SK-N-SH (cell line): ENCODE measurements at regions not wholly inside any gene's neighbourhood (a gene's known extent, or its start where the extent isn't known, plus 50 kb on each side); places are given as distances from the start of the nearest gene placed in this dataset.

Experiments used
- CTCF ChIA-PET: fragments of 300-600, 350-600 bp; formaldehyde crosslinking; extraction: SDS; loops from one replicate; lab custom pipeline; 2021; lab: Yijun Ruan, JAX
- POLR2A ChIA-PET: fragments of 350-600 bp; sonication (Branson Sonifier 250); formaldehyde crosslinking; extraction: SDS; loops from one replicate; lab custom pipeline; 2020; ENCODE audit warnings: antibody characterized with exemption, inconsistent platforms; lab: Yijun Ruan, JAX
- DNase-seq: peaks from one replicate; pipeline ENCODE4 v3.0.0; 2012
- H2AFZ ChIP-seq: fragments of 200-600 bp; sonication (generic); 2 replicates; pipeline ENCODE4 v1.8.1; 2016; ENCODE audit warnings: antibody characterized with exemption, mild to moderate bottlenecking, low read depth
- H3F3A ChIP-seq: fragments of 200-600 bp; sonication (generic); replicated peaks from 2 replicates; pipeline ENCODE3; 2016; ENCODE audit warnings: antibody characterized with exemption, mild to moderate bottlenecking; ENCODE audit not compliant: insufficient read depth
- H3K27ac ChIP-seq, 2 experiments: fragments of 200-500 bp in 1 of 2; fragments of 200-600 bp in 1 of 2; sonication (Bioruptor generic) in 1 of 2; sonication (generic), shearing (Covaris generic) in 1 of 2; 2 replicates each; pipeline versions ENCODE4 v1.5.1 to v1.6.1; 2014 to 2016; ENCODE audit warnings: low read depth in 2 of 2, inconsistent platforms in 1 of 2, low read length in 1 of 2, mild to moderate bottlenecking in 1 of 2, mixed read lengths in 1 of 2
- H3K27me3 ChIP-seq: fragments of 200-600 bp; sonication (generic), shearing (Covaris generic); 2 replicates; pipeline ENCODE4 v1.6.1; 2016; ENCODE audit warnings: mixed run types; ENCODE audit not compliant: insufficient read depth
- H3K36me3 ChIP-seq, 2 experiments: fragments of 200-500 bp in 1 of 2; fragments of 200-600 bp in 1 of 2; sonication (Bioruptor generic) in 1 of 2; sonication (generic) in 1 of 2; replicated peaks in 1 of 2; 2 replicates each; pipeline versions ENCODE3 to v1.5.1; 2014 to 2016; ENCODE audit warnings: low read length in 1 of 2, mild to moderate bottlenecking in 1 of 2; ENCODE audit not compliant: insufficient read depth in 2 of 2, control insufficient read depth in 1 of 2
- H3K4me1 ChIP-seq, 2 experiments: fragments of 200-500 bp in 1 of 2; fragments of 200-600 bp in 1 of 2; sonication (Bioruptor generic) in 1 of 2; sonication (generic), shearing (Covaris generic) in 1 of 2; 2 replicates each; pipeline versions ENCODE4 v1.5.1 to v1.6.1; 2014 to 2016; ENCODE audit warnings: low read depth in 1 of 2, low read length in 1 of 2, mixed run types in 1 of 2; ENCODE audit not compliant: insufficient read depth in 2 of 2, control insufficient read depth in 1 of 2
- H3K4me2 ChIP-seq: fragments of 200-600 bp; sonication (generic), shearing (Covaris generic); 2 replicates; pipeline ENCODE4 v1.6.1; 2017; ENCODE audit warnings: mixed run types
- H3K4me3 ChIP-seq, 2 experiments: fragments of 200-500 bp in 1 of 2; fragments of 200-600 bp in 1 of 2; sonication (Bioruptor generic) in 1 of 2; sonication (generic), shearing (Covaris generic) in 1 of 2; 2 replicates each; pipeline versions ENCODE4 v1.5.1 to v1.8.1; 2014 to 2016; ENCODE audit warnings: low read depth in 2 of 2, inconsistent platforms in 1 of 2, low read length in 1 of 2, mild to moderate bottlenecking in 1 of 2, mixed read lengths in 1 of 2, moderate library complexity in 1 of 2
- H3K79me2 ChIP-seq: fragments of 200-600 bp; sonication (generic); 2 replicates; pipeline ENCODE4 v1.8.1; 2017; ENCODE audit warnings: mild to moderate bottlenecking; ENCODE audit not compliant: insufficient read depth
- H3K9ac ChIP-seq: fragments of 200-600 bp; sonication (generic); 2 replicates; pipeline ENCODE4 v1.6.1; 2017; ENCODE audit warnings: mixed run types
- H3K9me2 ChIP-seq: fragments of 200-600 bp; sonication (generic); 2 replicates; pipeline ENCODE4 v1.6.1; 2017; ENCODE audit warnings: mixed run types
- H3K9me3 ChIP-seq: fragments of 200-600 bp; sonication (generic); 2 replicates; pipeline ENCODE4 v1.6.1; 2017; ENCODE audit warnings: mixed run types, mild to moderate bottlenecking, moderate library complexity
- H4K20me1 ChIP-seq: fragments of 200-600 bp; sonication (generic); 2 replicates; pipeline ENCODE4 v1.6.1; 2017; ENCODE audit warnings: mild to moderate bottlenecking, mixed run types; ENCODE audit not compliant: insufficient read depth
- CHD2 ChIP-seq: fragments of 150-350 bp; IDR thresholded peaks from 2 replicates; pipeline ENCODE4 v1.6.1; 2018; ENCODE audit warnings: low read length; ENCODE audit not compliant: partially characterized antibody
- ELF1 ChIP-seq: IDR thresholded peaks from 2 replicates; pipeline ENCODE4 v1.4.0; 2012
- EP300 ChIP-seq, 2 experiments: IDR thresholded peaks; 2 replicates each; pipeline versions ENCODE4 v1.4.0 to v1.6.1; 2012; ENCODE audit warnings: borderline replicate concordance in 1 of 2, low read depth in 1 of 2, low read length in 1 of 2
- EZH2phosphoT487 ChIP-seq: fragments of 200-600 bp; sonication (generic); IDR thresholded peaks from 2 replicates; pipeline ENCODE4 v1.6.1; 2017; ENCODE audit warnings: low read depth, mixed run types, mild to moderate bottlenecking, antibody characterized with exemption, moderate library complexity, borderline replicate concordance
- FOXJ3 ChIP-seq: sonication (generic); formaldehyde crosslinking; IDR thresholded peaks from 2 replicates; pipeline ENCODE4 v1.5.1; 2020; ENCODE audit warnings: mild to moderate bottlenecking, missing genetic modification reagents
- FOXM1 ChIP-seq: IDR thresholded peaks from 2 replicates; pipeline ENCODE4 v1.4.0; 2012; ENCODE audit warnings: low read depth, mild to moderate bottlenecking
- GABPA ChIP-seq: IDR thresholded peaks from 2 replicates; pipeline ENCODE4 v1.4.0; 2012; ENCODE audit warnings: low read depth, mild to moderate bottlenecking
- GATA2 ChIP-seq: sonication (generic); formaldehyde crosslinking; IDR thresholded peaks from 2 replicates; pipeline ENCODE4 v1.5.0; 2020; ENCODE audit warnings: mild to moderate bottlenecking, missing genetic modification reagents
- NRF1 ChIP-seq: IDR thresholded peaks from 2 replicates; pipeline ENCODE4 v1.6.1; 2012; ENCODE audit warnings: low read depth, mild to moderate bottlenecking, low read length
- POLR2AphosphoS5 ChIP-seq: IDR thresholded peaks from 2 replicates; pipeline ENCODE4 v1.6.1; 2012; ENCODE audit warnings: low read depth, low read length
- RAD21 ChIP-seq: IDR thresholded peaks from 2 replicates; pipeline ENCODE4 v1.6.1; 2012; ENCODE audit warnings: mild to moderate bottlenecking, low read length
- SMC3 ChIP-seq: IDR thresholded peaks from 2 replicates; pipeline ENCODE4 v1.6.1; 2012; ENCODE audit warnings: low read depth, low read length, improper control_type of control experiment
- TAF1 ChIP-seq: IDR thresholded peaks from 2 replicates; pipeline ENCODE4 v1.6.1; 2012; ENCODE audit warnings: low read depth, mild to moderate bottlenecking, low read length, moderate library complexity, borderline replicate concordance
- YY1 ChIP-seq: IDR thresholded peaks from 2 replicates; pipeline ENCODE4 v1.4.0; 2012; ENCODE audit warnings: low read depth, mild to moderate bottlenecking
- WGBS: methylation state at CpG from one replicate; pipeline ENCODE4 v1.1.6; 2017; ENCODE audit warnings: low lambda C conversion rate; 5-methylcytosine and 5-hydroxymethylcytosine counted together
- TF ChIP-seq, protein P1 (sequence below): IDR thresholded peaks from 2 replicates; pipeline ENCODE4 v1.6.1; 2012; ENCODE audit warnings: mild to moderate bottlenecking, low read depth, low read length, moderate library complexity
- TF ChIP-seq, protein P2 (sequence below): IDR thresholded peaks from 2 replicates; pipeline ENCODE4 v1.4.0; 2012; ENCODE audit warnings: low read depth
- TF ChIP-seq, protein P3 (sequence below): fragments of 150-350 bp; IDR thresholded peaks from 2 replicates; pipeline ENCODE4 v1.6.1; 2016; ENCODE audit warnings: mild to moderate bottlenecking, low read depth, low read length
- TF ChIP-seq, protein P4 (sequence below): IDR thresholded peaks from 2 replicates; pipeline ENCODE4 v1.4.0; 2012; ENCODE audit warnings: low read depth, borderline replicate concordance
- TF ChIP-seq, protein P5 (sequence below): fragments of 200-600 bp; sonication (generic); IDR thresholded peaks from 2 replicates; pipeline ENCODE4 v1.6.1; 2017; ENCODE audit warnings: antibody characterized with exemption, mild to moderate bottlenecking, moderate library complexity

DNA sequence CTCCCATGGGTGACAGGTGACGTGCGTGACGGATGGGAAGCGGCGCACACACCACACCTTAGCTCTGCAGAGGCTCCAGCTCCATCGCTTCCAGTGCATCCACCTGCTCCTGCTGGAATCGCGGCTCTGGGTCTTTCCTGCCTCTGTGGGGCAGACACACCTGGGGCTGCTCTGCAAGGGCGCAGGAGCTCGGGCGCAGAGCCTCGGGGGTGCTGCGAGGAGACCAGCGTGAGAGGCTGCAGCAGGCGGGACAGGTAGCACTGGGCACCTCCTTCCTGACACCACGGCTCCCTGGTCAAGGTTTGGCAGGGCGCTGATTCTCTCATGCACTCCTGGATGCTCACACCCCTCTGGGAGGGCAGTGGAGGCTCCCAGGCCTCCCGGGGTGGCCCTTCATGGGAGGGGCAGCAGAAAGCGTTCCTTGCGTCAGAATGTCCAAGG, 1494.3 kb downstream of the BRD1 start:
- no peaks in the 10 kb centered on the region for H3K9me3 ChIP-seq
- no peaks in the 10 kb centered on the region for H3K4me1 ChIP-seq
- no peak overlapping the region for H3K9ac ChIP-seq
- WGBS = 30% methylated on average over 16 of the region's 20 CpGs
- no peak for DNase-seq
- H3K27ac ChIP-seq = no peak overlapping the region
- no peak overlapping the region for H2AFZ ChIP-seq
- no peak overlapping the region for H3K4me2 ChIP-seq
- no peaks in the 10 kb centered on the region for H3K9me2 ChIP-seq
- TF ChIP-seq, protein P1, sequence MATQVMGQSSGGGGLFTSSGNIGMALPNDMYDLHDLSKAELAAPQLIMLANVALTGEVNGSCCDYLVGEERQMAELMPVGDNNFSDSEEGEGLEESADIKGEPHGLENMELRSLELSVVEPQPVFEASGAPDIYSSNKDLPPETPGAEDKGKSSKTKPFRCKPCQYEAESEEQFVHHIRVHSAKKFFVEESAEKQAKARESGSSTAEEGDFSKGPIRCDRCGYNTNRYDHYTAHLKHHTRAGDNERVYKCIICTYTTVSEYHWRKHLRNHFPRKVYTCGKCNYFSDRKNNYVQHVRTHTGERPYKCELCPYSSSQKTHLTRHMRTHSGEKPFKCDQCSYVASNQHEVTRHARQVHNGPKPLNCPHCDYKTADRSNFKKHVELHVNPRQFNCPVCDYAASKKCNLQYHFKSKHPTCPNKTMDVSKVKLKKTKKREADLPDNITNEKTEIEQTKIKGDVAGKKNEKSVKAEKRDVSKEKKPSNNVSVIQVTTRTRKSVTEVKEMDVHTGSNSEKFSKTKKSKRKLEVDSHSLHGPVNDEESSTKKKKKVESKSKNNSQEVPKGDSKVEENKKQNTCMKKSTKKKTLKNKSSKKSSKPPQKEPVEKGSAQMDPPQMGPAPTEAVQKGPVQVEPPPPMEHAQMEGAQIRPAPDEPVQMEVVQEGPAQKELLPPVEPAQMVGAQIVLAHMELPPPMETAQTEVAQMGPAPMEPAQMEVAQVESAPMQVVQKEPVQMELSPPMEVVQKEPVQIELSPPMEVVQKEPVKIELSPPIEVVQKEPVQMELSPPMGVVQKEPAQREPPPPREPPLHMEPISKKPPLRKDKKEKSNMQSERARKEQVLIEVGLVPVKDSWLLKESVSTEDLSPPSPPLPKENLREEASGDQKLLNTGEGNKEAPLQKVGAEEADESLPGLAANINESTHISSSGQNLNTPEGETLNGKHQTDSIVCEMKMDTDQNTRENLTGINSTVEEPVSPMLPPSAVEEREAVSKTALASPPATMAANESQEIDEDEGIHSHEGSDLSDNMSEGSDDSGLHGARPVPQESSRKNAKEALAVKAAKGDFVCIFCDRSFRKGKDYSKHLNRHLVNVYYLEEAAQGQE = no peak
- TF ChIP-seq, protein P2, sequence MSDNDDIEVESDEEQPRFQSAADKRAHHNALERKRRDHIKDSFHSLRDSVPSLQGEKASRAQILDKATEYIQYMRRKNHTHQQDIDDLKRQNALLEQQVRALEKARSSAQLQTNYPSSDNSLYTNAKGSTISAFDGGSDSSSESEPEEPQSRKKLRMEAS = no peak
- no peak for TF ChIP-seq EZH2phosphoT487
- TF ChIP-seq CHD2 = no peak
- no peak for TF ChIP-seq ELF1
- TF ChIP-seq, protein P3, sequence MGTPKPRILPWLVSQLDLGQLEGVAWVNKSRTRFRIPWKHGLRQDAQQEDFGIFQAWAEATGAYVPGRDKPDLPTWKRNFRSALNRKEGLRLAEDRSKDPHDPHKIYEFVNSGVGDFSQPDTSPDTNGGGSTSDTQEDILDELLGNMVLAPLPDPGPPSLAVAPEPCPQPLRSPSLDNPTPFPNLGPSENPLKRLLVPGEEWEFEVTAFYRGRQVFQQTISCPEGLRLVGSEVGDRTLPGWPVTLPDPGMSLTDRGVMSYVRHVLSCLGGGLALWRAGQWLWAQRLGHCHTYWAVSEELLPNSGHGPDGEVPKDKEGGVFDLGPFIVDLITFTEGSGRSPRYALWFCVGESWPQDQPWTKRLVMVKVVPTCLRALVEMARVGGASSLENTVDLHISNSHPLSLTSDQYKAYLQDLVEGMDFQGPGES = no peak
- no peak for TF ChIP-seq FOXM1
- no peak for TF ChIP-seq SMC3
- TF ChIP-seq, protein P4, sequence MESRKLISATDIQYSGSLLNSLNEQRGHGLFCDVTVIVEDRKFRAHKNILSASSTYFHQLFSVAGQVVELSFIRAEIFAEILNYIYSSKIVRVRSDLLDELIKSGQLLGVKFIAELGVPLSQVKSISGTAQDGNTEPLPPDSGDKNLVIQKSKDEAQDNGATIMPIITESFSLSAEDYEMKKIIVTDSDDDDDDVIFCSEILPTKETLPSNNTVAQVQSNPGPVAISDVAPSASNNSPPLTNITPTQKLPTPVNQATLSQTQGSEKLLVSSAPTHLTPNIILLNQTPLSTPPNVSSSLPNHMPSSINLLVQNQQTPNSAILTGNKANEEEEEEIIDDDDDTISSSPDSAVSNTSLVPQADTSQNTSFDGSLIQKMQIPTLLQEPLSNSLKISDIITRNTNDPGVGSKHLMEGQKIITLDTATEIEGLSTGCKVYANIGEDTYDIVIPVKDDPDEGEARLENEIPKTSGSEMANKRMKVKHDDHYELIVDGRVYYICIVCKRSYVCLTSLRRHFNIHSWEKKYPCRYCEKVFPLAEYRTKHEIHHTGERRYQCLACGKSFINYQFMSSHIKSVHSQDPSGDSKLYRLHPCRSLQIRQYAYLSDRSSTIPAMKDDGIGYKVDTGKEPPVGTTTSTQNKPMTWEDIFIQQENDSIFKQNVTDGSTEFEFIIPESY = no peak
- TF ChIP-seq EP300 (IDR thresholded peaks at IDR 0.05; ENCODE audit: borderline replicate concordance in 1 of 2, low read depth in 1 of 2, low read length in 1 of 2) = no peak
- TF ChIP-seq POLR2AphosphoS5 = no peak
- TF ChIP-seq FOXJ3 (CRISPR knock-in tag) = no peak
- TF ChIP-seq NRF1 = no peak
- TF ChIP-seq YY1 = no peak
- TF ChIP-seq TAF1 = no peak
- TF ChIP-seq, protein P5, sequence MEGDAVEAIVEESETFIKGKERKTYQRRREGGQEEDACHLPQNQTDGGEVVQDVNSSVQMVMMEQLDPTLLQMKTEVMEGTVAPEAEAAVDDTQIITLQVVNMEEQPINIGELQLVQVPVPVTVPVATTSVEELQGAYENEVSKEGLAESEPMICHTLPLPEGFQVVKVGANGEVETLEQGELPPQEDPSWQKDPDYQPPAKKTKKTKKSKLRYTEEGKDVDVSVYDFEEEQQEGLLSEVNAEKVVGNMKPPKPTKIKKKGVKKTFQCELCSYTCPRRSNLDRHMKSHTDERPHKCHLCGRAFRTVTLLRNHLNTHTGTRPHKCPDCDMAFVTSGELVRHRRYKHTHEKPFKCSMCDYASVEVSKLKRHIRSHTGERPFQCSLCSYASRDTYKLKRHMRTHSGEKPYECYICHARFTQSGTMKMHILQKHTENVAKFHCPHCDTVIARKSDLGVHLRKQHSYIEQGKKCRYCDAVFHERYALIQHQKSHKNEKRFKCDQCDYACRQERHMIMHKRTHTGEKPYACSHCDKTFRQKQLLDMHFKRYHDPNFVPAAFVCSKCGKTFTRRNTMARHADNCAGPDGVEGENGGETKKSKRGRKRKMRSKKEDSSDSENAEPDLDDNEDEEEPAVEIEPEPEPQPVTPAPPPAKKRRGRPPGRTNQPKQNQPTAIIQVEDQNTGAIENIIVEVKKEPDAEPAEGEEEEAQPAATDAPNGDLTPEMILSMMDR = no peak
- no peak for TF ChIP-seq RAD21
- TF ChIP-seq GABPA = no peak
- no peak for TF ChIP-seq GATA2
- H3K36me3 ChIP-seq = no peaks in the 10 kb centered on the region
- ChIA-PET CTCF (no interaction called here), POLR2A (no interaction called here)
- H3K79me2 ChIP-seq = no peaks in the 10 kb centered on the region
- no peaks in the 10 kb centered on the region for H3K27me3 ChIP-seq
- H3K4me3 ChIP-seq = no peak overlapping the region
- H3F3A ChIP-seq = no peaks in the 10 kb centered on the region
- no peaks in the 10 kb centered on the region for H4K20me1 ChIP-seq
